ENCODE measurements at regions not wholly inside any gene's neighbourhood (a gene's known extent, or its start where the extent isn't known, plus 50 kb on each side); places are given as distances from the start of the nearest gene placed in this dataset.

DNA sequence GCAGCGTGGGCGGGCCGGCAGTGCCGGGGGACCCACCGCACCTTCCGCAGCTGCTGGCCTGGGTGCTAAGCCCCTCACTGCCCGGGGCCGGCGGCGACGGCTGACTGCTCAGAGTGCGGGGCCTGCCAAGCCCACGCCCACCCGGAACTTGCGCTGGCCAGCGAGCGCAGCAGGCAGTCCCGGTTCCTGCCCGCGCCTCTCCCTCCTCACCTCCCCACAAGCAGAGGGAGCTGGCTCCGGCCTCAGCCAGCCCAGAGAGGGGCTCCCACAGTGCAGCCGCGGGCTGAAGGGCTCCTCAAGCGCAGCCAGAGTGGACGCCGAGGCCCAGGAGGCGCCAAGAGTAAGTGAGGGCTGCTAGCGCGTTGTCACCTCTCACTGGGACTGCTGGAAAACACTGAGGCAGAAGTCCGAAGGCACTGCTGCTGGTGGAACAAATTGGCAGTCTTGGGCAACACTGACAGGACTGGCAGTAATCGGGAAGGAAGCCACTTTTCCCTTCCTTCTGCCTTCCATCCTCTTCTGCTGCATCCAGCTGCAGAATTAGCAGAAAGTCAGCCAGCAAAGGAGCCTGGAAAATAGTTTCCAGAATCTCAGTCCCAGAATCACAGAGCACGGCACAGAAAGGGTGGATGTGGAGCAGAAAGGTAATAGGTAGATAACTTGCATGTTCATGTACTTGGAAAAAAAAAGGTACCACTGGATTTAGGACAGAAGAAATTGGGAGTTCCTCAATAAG lies 179.4 kb upstream of the FN1 start:
- no peak for DNase-seq

DNA sequence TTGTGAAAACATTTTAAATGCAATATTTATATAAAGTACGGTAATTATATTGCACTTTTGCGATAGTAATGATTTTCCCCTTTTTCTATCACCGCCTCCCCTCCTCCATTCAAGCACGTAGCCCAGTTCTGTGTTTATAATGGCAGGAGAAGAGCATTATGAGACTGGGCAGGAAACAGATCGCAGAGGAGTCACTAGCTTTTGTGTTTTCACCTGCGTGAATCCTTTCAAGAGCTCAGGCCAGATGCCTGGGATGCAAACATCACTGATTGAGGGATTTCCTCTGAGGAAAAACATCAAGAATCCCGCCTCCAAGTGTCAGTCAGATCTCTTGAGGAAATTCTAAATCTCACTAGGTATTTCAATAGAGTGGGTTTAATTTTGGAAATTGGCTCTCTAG lies 178.4 kb upstream of the FN1 start:
- DNase-seq = no peak

GRCh38 chr2:215613888-215614287 lies 178.0 kb upstream of the FN1 start:
- no peak for DNase-seq

- DNase-seq = no peak
These were observed 177.4 kb upstream of the FN1 start for GRCh38 chr2:215613280-215613679.

GRCh38 chr2:215612786-215613185 lies 176.9 kb upstream of the FN1 start:
- DNase-seq = no peak

DNA sequence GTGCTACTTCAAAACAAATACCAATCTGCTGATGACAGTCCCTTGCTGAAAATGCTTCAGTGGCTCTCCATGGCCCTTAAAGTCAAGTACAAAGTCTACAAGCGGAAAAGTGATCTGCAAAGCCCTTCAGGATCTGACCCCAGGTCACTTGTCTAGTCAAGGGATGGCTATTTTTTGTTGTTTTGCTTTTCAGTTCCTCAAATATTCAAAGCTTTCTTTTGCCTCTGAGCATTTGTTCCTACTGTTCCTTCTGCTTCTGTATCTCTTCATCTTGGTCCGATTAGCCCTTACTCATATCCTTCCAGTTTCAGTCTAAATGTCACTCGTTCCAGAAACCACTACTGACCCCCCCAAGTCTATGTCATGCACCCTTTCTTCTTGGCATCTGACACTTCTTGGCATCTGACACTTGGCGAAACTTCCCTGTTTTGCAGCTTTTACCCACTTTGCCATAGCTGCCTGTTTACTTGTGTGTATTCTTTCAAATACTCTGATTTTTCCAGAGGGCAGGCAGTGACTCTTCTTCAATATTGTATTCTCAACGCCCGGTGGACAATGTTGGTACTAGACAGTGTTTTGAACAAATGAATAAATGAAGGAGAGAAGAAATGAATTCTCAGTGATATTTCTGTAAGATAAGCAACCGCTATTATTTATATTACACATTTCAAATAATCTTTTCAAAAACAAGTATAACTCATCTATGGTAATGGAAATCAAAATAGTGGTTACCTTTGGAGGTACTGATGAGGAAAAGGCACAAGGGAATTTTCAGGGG lies 175.9 kb upstream of the FN1 start:
- no peak for DNase-seq

- DNase-seq = no peak
These were observed 173.5 kb upstream of the FN1 start for GRCh38 chr2:215609089-215610032.

DNA sequence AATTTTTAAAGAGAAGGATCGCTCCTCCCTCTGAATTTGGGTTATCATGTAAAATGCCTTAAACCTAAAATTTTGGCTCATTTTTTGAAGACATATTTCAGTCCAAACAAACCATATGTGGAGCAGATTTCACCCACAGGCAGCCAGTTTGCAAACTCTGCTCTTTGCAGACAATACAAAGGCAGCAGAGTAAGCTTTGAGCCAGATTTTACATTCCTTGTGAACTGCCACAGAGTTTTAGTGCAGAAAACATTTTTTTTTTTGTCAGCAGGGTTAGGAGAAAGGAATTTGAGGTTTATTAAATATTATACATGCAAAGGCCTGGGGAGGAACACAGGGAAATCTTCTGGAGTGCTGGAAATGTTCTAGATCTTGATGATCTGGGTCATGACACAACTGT lies 171.9 kb upstream of the FN1 start:
- DNase-seq = no peak

- no peak for DNase-seq
These were observed 170.4 kb upstream of the FN1 start for GRCh38 chr2:215606219-215606618.

DNA sequence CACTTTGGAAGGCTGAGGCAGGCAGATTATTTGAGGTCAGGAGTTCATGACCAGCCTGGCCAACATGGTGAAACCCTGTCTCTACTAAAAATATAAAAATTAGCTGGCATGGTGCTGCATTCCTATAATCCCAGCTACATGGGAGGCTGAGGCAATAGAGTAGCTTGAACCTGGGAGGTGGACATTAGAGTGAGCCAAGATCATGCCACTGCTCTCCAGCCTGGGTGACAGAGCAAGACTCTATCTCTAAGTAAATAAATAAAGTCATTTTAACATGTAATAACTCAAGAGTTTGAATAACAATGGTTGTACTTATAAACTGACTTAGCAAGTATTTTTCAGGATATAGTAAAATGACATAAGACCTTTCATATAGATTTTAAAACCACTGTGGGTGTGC lies 169.3 kb upstream of the FN1 start:
- no peak for DNase-seq

- no peak for DNase-seq
These were observed 168.7 kb upstream of the FN1 start for GRCh38 chr2:215604606-215605005.

GRCh38 chr2:215603440-215603839 lies 167.6 kb upstream of the FN1 start:
- DNase-seq = no peak

- DNase-seq = no peak
These were observed 167.1 kb upstream of the FN1 start for GRCh38 chr2:215602997-215603396.

GRCh38 chr2:215601990-215602721 lies 166.3 kb upstream of the FN1 start:
- no peak for DNase-seq

DNA sequence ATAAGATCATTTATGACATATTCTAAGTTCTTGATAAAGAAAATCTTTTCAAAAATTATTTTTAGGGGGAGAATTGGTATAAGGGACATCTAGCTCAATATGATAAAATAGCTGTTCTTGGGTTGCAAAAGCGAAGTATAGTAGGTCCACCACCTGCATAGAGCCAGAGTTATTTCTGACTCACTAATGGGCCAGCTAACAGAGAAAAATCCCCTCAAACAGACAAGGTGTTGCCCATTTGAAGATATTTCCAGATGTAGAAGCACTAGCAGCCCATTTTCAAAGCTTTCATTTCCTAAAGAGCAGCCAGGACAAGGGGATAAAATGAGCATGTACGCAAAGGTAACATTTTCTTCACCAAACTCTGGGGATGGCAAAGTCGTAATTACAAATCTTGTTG lies 165.7 kb upstream of the FN1 start:
- no peak for DNase-seq

DNA sequence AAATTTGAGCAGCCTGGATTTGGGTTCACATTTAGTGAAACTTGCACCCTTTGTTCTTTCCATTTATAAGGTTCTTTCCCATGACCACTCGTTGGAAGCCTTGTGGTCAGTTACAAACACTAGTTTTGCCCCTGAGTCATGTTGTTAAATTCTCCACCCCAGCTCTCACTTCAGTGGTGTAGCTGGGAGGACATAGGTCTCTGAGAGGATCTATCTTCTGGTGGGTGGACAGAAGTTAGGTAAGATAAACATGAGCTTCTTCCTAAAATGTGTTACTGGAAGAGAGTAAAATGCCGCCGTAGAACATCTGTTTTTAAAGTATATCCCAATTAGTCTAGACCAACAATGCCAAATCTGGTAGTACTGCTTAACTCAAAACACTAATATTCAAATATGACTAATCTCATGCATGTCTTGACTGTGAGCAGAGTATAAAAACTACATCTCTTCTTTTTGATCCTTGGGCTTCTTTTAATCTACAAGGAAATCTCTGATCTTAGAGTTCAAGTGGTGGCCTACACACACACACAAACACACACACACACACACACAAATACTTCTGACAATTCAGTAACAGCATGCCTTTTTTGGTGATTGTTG lies 162.6 kb upstream of the FN1 start:
- no peak for DNase-seq

- DNase-seq = no peak
These were observed 161.7 kb upstream of the FN1 start for GRCh38 chr2:215597577-215597976.

- DNase-seq = no peak
These were observed 158.9 kb upstream of the FN1 start for GRCh38 chr2:215594766-215595165.

- DNase-seq = no peak
These were observed 154.3 kb upstream of the FN1 start for GRCh38 chr2:215590010-215590745.

- DNase-seq = no peak
These were observed 148.0 kb upstream of the FN1 start for GRCh38 chr2:215583881-215584280.

DNA sequence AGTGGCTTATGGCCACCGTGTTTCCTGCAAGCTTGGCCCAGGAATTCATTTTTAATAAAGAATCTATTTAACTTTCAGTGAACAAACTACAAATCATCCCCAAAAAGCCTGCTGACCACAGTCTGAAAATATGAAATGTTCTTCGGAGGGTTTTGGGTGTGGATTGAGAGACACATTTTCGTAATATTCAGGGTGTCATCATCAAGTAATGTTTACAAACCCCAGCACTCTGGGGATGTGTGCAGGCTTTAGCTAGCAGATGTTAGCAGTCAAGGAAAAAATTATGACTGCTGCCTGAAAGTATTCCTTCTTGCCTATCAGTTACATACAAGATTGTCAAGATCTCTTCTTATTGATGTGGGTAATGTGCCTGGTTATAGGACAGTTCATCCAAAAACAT lies 143.9 kb upstream of the FN1 start:
- DNase-seq = no peak
